ENCODE measurements at regions not wholly inside any gene's neighbourhood (a gene's known extent, or its start where the extent isn't known, plus 50 kb on each side); places are given as distances from the start of the nearest gene placed in this dataset.

- TF ChIP-seq CTCF (IDR thresholded peaks at IDR 0.05): no peak
- no peak for TF ChIP-seq POLR2AphosphoS5 (IDR thresholded peaks at IDR 0.05)
Observed at GRCh38 chr21:19603011-19603593, 1199.5 kb upstream of the TMPRSS15 start.
